22Rv1 (cell line): ENCODE measurements at regions not wholly inside any gene's neighbourhood (a gene's known extent, or its start where the extent isn't known, plus 50 kb on each side); places are given as distances from the start of the nearest gene placed in this dataset.

Experiments used
- H3K27ac ChIP-seq: fragments of 450-650 bp; 2 replicates; pipeline ENCODE4 v1.5.1; 2017
- CTCF ChIP-seq: fragments of 450-650 bp; IDR thresholded peaks from 2 replicates; pipeline ENCODE4 v1.5.1; 2017; ENCODE audit warnings: mild to moderate bottlenecking
- ZFX ChIP-seq: fragments of 450-650 bp; IDR thresholded peaks from 2 replicates; pipeline ENCODE4 v1.6.1; 2017; ENCODE audit warnings: antibody characterized with exemption, borderline replicate concordance

DNA sequence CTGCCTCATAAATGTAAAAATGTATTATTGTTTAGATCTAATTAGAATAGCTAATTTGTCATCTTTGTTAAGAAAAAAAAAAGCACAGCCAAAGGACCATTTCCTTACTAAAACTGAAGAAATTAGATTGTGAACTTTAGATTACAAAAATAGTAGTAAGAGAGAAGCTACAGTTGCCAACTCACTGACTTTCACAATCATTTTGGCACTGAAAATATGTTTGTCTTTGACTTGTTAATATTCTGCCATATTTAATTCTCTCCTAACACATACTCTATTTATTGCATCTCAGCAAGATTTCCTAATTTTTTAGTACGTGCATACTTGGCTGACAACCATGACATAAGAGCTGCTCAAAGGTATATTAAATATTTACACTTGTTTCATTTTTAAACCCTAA lies 297.1 kb downstream of the TUSC1 start:
- H3K27ac ChIP-seq, result no peak overlapping the region
- no peak for TF ChIP-seq ZFX
- no peak for TF ChIP-seq CTCF

- TF ChIP-seq ZFX (no peak), CTCF (no peak)
- H3K27ac ChIP-seq, result no peak overlapping the region
Measured at GRCh38 chr9:25377039-25377438, 301.2 kb downstream of the TUSC1 start.

GRCh38 chr9:25374281-25374680 lies 304.0 kb downstream of the TUSC1 start:
- no peak overlapping the region for H3K27ac ChIP-seq
- TF ChIP-seq ZFX (no peak), CTCF (no peak)

DNA sequence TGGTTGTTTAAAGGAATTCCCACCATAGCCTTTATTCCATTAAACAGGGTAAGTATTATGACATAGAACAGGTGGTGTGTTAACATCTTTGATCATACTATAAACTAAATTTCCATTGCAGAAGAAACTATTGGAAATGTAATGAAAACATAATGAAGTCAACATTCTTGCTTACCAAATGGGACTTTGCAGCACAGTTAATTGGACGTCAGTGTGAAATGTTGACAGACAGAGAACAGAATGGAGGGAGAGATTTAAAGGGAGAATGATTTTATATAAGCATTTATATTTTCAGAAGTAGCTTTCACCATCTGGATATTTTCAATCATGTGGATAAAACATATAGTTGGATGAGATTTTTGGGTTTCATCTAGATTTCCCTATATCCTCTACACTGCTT lies 311.3 kb downstream of the TUSC1 start:
- TF ChIP-seq CTCF, result no peak
- no peak for TF ChIP-seq ZFX
- no peak overlapping the region for H3K27ac ChIP-seq

DNA sequence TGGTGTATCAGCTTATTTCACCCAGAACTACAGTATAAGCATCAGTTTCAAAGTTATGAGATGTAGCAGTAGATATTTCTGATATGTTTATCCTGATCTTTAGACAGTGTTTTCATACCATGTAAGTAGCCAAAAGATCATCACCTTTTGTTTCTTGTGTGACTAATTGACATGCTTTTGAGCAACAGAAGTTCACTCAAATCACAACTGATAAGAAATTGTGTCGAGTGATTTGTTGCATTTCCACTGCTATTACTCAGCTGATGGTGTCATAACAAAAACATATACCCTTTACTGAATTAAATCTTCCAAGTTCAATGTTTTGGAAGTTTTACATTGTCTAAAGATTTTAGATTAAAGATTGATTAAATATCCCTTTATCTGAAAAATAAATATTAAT lies 324.5 kb downstream of the TUSC1 start:
- H3K27ac ChIP-seq, result no peak overlapping the region
- TF ChIP-seq CTCF (no peak), ZFX (no peak)

- TF ChIP-seq ZFX, result no peak
- TF ChIP-seq CTCF, result peak; percentile 42
- no peak overlapping the region for H3K27ac ChIP-seq
Measured at GRCh38 chr9:25350011-25350410, 328.2 kb downstream of the TUSC1 start.

GRCh38 chr9:25322142-25322541 lies 356.1 kb downstream of the TUSC1 start:
- TF ChIP-seq ZFX (no peak), CTCF (no peak)
- no peak overlapping the region for H3K27ac ChIP-seq
